ENCODE measurements at regions not wholly inside any gene's neighbourhood (a gene's known extent, or its start where the extent isn't known, plus 50 kb on each side); places are given as distances from the start of the nearest gene placed in this dataset.

DNA sequence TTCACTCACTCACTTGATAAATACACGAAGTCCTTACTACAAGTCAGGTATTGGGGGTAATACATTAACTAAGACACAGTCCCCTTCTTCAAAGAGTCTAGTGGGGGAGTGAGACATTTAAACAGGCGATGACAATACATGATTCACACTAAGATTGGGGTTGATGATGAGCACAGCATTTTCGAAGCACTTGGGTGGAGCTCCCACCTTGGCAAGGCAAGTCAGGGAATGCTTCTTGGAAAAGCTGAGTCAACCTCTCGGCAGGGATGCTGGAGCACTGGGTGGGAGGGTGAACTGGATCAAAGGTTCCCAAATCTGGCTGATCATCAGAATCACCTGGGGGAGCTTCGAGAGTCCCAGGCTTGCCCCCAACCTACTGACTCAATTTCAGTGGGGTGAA, 57.9 kb upstream of the ENAH start (continued):
- TF ChIP-seq, protein P1, sequence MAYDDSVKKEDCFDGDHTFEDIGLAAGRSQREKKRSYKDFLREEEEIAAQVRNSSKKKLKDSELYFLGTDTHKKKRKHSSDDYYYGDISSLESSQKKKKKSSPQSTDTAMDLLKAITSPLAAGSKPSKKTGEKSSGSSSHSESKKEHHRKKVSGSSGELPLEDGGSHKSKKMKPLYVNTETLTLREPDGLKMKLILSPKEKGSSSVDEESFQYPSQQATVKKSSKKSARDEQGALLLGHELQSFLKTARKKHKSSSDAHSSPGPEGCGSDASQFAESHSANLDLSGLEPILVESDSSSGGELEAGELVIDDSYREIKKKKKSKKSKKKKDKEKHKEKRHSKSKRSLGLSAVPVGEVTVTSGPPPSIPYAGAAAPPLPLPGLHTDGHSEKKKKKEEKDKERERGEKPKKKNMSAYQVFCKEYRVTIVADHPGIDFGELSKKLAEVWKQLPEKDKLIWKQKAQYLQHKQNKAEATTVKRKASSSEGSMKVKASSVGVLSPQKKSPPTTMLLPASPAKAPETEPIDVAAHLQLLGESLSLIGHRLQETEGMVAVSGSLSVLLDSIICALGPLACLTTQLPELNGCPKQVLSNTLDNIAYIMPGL (CRISPR knock-in tag; IDR thresholded peaks at IDR 0.05; ENCODE audit: borderline replicate concordance) = no peak
- TF ChIP-seq FOSB (CRISPR knock-in tag; IDR thresholded peaks at IDR 0.05) (no peak), TFCP2L1 (CRISPR knock-in tag; IDR thresholded peaks at IDR 0.05) (no peak), HOXB13 (CRISPR knock-in tag; IDR thresholded peaks at IDR 0.05; ENCODE audit: low read depth) (no peak), NR3C1 (IDR thresholded peaks at IDR 0.05) (no peak), RNF2 (IDR thresholded peaks at IDR 0.05; ENCODE audit: borderline replicate concordance, low read depth) (no peak), ZNF302 (CRISPR knock-in tag; IDR thresholded peaks at IDR 0.05) (no peak), FOSL2 (IDR thresholded peaks at IDR 0.05) (peak; percentile 56; the same call in 1 of the 2 replicates), FOSL2 (CRISPR knock-in tag; IDR thresholded peaks at IDR 0.05) (peak; percentile 59), ESRRA (IDR thresholded peaks at IDR 0.05; ENCODE audit: borderline replicate concordance, low read length) (no peak), CHD4 (IDR thresholded peaks at IDR 0.05; ENCODE audit: borderline replicate concordance) (no peak), JUN (IDR thresholded peaks at IDR 0.05) (peak; percentile 50 to 60; a peak in 1 of 5 replicates), ZSCAN20 (CRISPR knock-in tag; IDR thresholded peaks at IDR 0.05) (no peak), ATOH8 (CRISPR knock-in tag; IDR thresholded peaks at IDR 0.05; ENCODE audit: low read depth) (no peak), RCOR1 (IDR thresholded peaks at IDR 0.05; ENCODE audit: low read depth, low read length) (no peak), EHMT2 (IDR thresholded peaks at IDR 0.05; ENCODE audit: low read depth) (no peak), KDM5A (IDR thresholded peaks at IDR 0.05) (no peak), MAFK (IDR thresholded peaks at IDR 0.05; ENCODE audit: partially characterized antibody) (peak; percentile 97), HEYL (CRISPR knock-in tag; IDR thresholded peaks at IDR 0.05) (no peak), BHLHE40 (IDR thresholded peaks at IDR 0.05; ENCODE audit: low read depth, low read length) (no peak), RARB (CRISPR knock-in tag; IDR thresholded peaks at IDR 0.05) (no peak), EP300 (IDR thresholded peaks at IDR 0.05) (peak; percentile 37 to 51; a peak in 2 of 5 replicates), MAZ (IDR thresholded peaks at IDR 0.05; ENCODE audit: borderline replicate concordance, low read depth, low read length) (no peak)
- TF ChIP-seq, protein P2, sequence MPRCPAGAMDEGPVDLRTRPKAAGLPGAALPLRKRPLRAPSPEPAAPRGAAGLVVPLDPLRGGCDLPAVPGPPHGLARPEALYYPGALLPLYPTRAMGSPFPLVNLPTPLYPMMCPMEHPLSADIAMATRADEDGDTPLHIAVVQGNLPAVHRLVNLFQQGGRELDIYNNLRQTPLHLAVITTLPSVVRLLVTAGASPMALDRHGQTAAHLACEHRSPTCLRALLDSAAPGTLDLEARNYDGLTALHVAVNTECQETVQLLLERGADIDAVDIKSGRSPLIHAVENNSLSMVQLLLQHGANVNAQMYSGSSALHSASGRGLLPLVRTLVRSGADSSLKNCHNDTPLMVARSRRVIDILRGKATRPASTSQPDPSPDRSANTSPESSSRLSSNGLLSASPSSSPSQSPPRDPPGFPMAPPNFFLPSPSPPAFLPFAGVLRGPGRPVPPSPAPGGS (IDR thresholded peaks at IDR 0.05) = no peak
- TF ChIP-seq, protein P3, sequence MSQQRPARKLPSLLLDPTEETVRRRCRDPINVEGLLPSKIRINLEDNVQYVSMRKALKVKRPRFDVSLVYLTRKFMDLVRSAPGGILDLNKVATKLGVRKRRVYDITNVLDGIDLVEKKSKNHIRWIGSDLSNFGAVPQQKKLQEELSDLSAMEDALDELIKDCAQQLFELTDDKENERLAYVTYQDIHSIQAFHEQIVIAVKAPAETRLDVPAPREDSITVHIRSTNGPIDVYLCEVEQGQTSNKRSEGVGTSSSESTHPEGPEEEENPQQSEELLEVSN (IDR thresholded peaks at IDR 0.05; ENCODE audit: borderline replicate concordance, low read depth) = no peak
- TF ChIP-seq, protein P4, sequence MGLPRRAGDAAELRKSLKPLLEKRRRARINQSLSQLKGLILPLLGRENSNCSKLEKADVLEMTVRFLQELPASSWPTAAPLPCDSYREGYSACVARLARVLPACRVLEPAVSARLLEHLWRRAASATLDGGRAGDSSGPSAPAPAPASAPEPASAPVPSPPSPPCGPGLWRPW (IDR thresholded peaks at IDR 0.05) = no peak
- TF ChIP-seq, protein P5, sequence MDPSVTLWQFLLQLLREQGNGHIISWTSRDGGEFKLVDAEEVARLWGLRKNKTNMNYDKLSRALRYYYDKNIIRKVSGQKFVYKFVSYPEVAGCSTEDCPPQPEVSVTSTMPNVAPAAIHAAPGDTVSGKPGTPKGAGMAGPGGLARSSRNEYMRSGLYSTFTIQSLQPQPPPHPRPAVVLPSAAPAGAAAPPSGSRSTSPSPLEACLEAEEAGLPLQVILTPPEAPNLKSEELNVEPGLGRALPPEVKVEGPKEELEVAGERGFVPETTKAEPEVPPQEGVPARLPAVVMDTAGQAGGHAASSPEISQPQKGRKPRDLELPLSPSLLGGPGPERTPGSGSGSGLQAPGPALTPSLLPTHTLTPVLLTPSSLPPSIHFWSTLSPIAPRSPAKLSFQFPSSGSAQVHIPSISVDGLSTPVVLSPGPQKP (IDR thresholded peaks at IDR 0.05; ENCODE audit: low read depth, low read length) = no peak

All from A549 (cell line).